ENCODE measurements at regions not wholly inside any gene's neighbourhood (a gene's known extent, or its start where the extent isn't known, plus 50 kb on each side); places are given as distances from the start of the nearest gene placed in this dataset.
"Not testable (repeated sequence)": the region's sequence is repeated elsewhere in the genome, so short reads cannot be mapped to it uniquely, and the experiment has no call there.

DNA sequence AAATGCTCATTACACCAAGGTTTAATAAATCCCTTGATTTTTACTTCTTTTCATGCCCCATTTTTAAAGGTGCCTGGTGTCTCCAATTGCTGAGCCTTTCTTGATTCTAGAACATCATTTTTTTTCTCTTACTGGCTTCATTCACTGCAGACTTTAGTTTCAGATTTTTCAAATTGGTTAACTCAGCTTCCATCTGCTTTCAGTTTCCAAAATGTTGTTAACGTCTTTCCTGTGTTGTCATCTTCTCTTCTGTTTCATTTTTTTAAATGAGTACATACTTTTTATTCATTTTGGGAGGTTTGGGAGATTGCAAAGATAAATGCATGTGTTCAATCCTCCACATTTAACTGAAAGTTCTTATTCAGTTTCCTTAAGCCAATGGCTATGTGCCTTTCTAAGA, 126.4 kb upstream of the CCNG1 start:
- Histone ChIP-seq H3K4ac (ENCODE audit: low read depth, low read length) (no peak overlapping the region), H3K79me2 (ENCODE audit: control insufficient read depth, insufficient read depth, low read length, poor library complexity) (no peaks in the 10 kb centered on the region), H3K4me1 (ENCODE audit: control insufficient read depth in 1 of 2, insufficient read depth in 2 of 2, low read length in 2 of 2) (no peaks in the 10 kb centered on the region), H3K27ac (ENCODE audit: low read depth, low read length) (no peak overlapping the region), H3K79me1 (ENCODE audit: low read length) (no peaks in the 10 kb centered on the region), H3K18ac (ENCODE audit: low read length) (no peak overlapping the region), H4K12ac (ENCODE audit: low read depth, low read length) (no peak overlapping the region), H3K27me3 (ENCODE audit: insufficient read depth, low read length) (no peaks in the 10 kb centered on the region), H4K8ac (ENCODE audit: low read depth, low read length) (no peak overlapping the region), H2AFZ (ENCODE audit: insufficient read depth, low read length, poor library complexity) (no peak overlapping the region), H2BK120ac (ENCODE audit: insufficient read depth, low read length, poor library complexity) (no peak overlapping the region), H3K36me3 (ENCODE audit: control insufficient read depth in 1 of 2, insufficient read depth in 2 of 2, low read length in 2 of 2) (no peaks in the 10 kb centered on the region), H3K4me2 (ENCODE audit: low read length) (no peak overlapping the region), H2BK12ac (ENCODE audit: low read length) (no peak overlapping the region), H2BK5ac (ENCODE audit: low read depth, low read length, poor library complexity) (no peak overlapping the region), H4K91ac (ENCODE audit: low read depth, low read length) (no peak overlapping the region), H3K14ac (ENCODE audit: low read length) (no peak overlapping the region), H3K9me3 (ENCODE audit: insufficient read depth, low read depth, low read length) (no peaks in the 10 kb centered on the region), H3K9ac (ENCODE audit: low read length) (no peak overlapping the region), H2AK5ac (ENCODE audit: low read length) (no peak overlapping the region), H3K4me3 (ENCODE audit: low read depth, low read length) (no peak overlapping the region), H3K23ac (ENCODE audit: low read length) (no peak overlapping the region)
- WGBS (ENCODE audit: extremely low coverage, insufficient coverage, insufficient read length), result no CpG with 5 or more reads among the region's 1 CpG
- DNase-seq, result no peak

DNA sequence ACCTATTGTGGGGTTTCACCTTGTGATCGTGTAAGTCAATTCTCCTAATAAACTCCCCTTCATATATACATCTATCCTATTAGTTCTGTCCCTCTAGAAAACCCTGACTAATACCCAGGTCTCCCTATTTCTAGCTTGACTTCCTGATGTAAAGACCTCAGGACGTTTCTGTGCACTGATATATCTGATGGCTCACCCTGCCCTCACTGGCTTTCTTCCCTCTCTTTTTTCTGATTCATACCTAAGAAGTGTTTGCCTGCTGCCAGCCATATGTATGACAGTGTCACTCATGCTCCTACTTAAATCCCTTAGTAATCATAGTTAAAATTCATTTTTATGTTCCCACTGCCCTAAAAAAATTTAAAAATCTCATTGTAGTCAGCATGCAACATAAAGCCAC, 124.8 kb upstream of the CCNG1 start:
- no peaks in the 10 kb centered on the region for H3K4me1 ChIP-seq (ENCODE audit: control insufficient read depth in 1 of 2, insufficient read depth in 2 of 2, low read length in 2 of 2)
- DNase-seq, result no peak
- no peak overlapping the region for H4K91ac ChIP-seq (ENCODE audit: low read depth, low read length)
- H3K18ac ChIP-seq (ENCODE audit: low read length), result no peak overlapping the region
- H2BK5ac ChIP-seq (ENCODE audit: low read depth, low read length, poor library complexity), result no peak overlapping the region
- no peak overlapping the region for H3K23ac ChIP-seq (ENCODE audit: low read length)
- no peak overlapping the region for H3K4ac ChIP-seq (ENCODE audit: low read depth, low read length)
- H3K9ac ChIP-seq (ENCODE audit: low read length), result no peak overlapping the region
- WGBS (ENCODE audit: extremely low coverage, insufficient coverage, insufficient read length), result no CpG with 5 or more reads among the region's 2 CpGs
- H2BK12ac ChIP-seq (ENCODE audit: low read length), result no peak overlapping the region
- H3K27ac ChIP-seq (ENCODE audit: low read depth, low read length), result no peak overlapping the region
- no peak overlapping the region for H3K14ac ChIP-seq (ENCODE audit: low read length)
- no peaks in the 10 kb centered on the region for H3K27me3 ChIP-seq (ENCODE audit: insufficient read depth, low read length)
- no peaks in the 10 kb centered on the region for H3K79me1 ChIP-seq (ENCODE audit: low read length)
- H3K36me3 ChIP-seq (ENCODE audit: control insufficient read depth in 1 of 2, insufficient read depth in 2 of 2, low read length in 2 of 2), result no peaks in the 10 kb centered on the region
- no peak overlapping the region for H2AK5ac ChIP-seq (ENCODE audit: low read length)
- H2BK120ac ChIP-seq (ENCODE audit: insufficient read depth, low read length, poor library complexity), result no peak overlapping the region
- H4K8ac ChIP-seq (ENCODE audit: low read depth, low read length), result no peak overlapping the region
- H4K12ac ChIP-seq (ENCODE audit: low read depth, low read length), result no peak overlapping the region
- no peaks in the 10 kb centered on the region for H3K79me2 ChIP-seq (ENCODE audit: control insufficient read depth, insufficient read depth, low read length, poor library complexity)
- no peak overlapping the region for H2AFZ ChIP-seq (ENCODE audit: insufficient read depth, low read length, poor library complexity)
- no peak overlapping the region for H3K4me2 ChIP-seq (ENCODE audit: low read length)
- H3K4me3 ChIP-seq (ENCODE audit: low read depth, low read length), result no peak overlapping the region
- no peaks in the 10 kb centered on the region for H3K9me3 ChIP-seq (ENCODE audit: insufficient read depth, low read depth, low read length)

DNA sequence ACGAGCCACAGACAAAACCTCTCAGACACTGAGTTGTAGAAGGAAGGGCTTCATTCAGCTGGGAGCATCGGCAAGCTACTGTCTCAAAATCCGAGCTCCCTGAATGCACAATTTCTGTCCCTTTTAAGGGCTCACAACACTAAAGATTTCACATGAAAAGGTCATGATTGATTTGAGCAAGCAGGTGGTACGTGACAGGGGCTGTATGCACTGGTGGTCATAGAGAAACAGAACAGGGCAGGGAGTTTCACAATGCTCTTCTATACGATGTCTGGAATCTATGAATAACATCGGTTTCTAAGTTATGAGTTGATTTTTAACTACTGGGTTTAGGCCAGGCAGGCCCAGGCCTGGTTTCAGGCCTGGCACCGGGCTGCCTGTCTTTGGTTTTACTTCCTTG, 124.3 kb upstream of the CCNG1 start:
- H3K27me3 ChIP-seq (ENCODE audit: insufficient read depth, low read length); H3K4me3 ChIP-seq (ENCODE audit: low read depth, low read length); H2AK5ac ChIP-seq (ENCODE audit: low read length); H2BK5ac ChIP-seq (ENCODE audit: low read depth, low read length, poor library complexity); H4K12ac ChIP-seq (ENCODE audit: low read depth, low read length); H2BK120ac ChIP-seq (ENCODE audit: insufficient read depth, low read length, poor library complexity); H2BK12ac ChIP-seq (ENCODE audit: low read length); H3K23ac ChIP-seq (ENCODE audit: low read length); H3K79me1 ChIP-seq (ENCODE audit: low read length); H3K79me2 ChIP-seq (ENCODE audit: control insufficient read depth, insufficient read depth, low read length, poor library complexity); H3K9me3 ChIP-seq (ENCODE audit: insufficient read depth, low read depth, low read length); H2AFZ ChIP-seq (ENCODE audit: insufficient read depth, low read length, poor library complexity); H3K4me2 ChIP-seq (ENCODE audit: low read length); H3K9ac ChIP-seq (ENCODE audit: low read length); H4K8ac ChIP-seq (ENCODE audit: low read depth, low read length); H3K27ac ChIP-seq (ENCODE audit: low read depth, low read length); H3K14ac ChIP-seq (ENCODE audit: low read length); H3K4me1 ChIP-seq (ENCODE audit: control insufficient read depth in 1 of 2, insufficient read depth in 2 of 2, low read length in 2 of 2); H3K36me3 ChIP-seq (ENCODE audit: control insufficient read depth in 1 of 2, insufficient read depth in 2 of 2, low read length in 2 of 2); H3K18ac ChIP-seq (ENCODE audit: low read length); H4K91ac ChIP-seq (ENCODE audit: low read depth, low read length); H3K4ac ChIP-seq (ENCODE audit: low read depth, low read length); DNase-seq: not testable (repeated sequence)
- no CpG with 5 or more reads among the region's 7 CpGs for WGBS (ENCODE audit: extremely low coverage, insufficient coverage, insufficient read length)

DNA sequence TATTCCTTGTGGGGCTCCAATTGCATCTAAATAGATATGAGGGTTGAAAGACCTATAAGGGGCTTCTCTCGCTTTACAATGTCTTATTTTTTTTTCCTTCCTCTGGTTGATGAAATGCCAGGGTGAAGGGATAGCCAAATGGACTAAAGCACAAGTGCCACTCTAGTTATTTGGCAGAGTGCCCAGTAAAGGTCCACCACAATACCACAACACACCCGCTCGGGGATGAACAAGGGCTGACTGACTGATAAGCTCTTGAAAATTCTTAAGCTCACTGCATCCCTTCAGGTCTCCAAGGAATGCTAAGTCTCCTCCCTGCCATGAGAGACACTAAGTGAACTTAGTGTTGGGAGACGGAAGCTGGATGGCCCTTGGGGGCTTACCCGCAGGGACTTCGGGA, 121.0 kb upstream of the CCNG1 start:
- H3K36me3 ChIP-seq (ENCODE audit: control insufficient read depth in 1 of 2, insufficient read depth in 2 of 2, low read length in 2 of 2); H3K4ac ChIP-seq (ENCODE audit: low read depth, low read length): not testable (repeated sequence)

More for the DNA sequence above, 121.0 kb upstream of the CCNG1 start:
- WGBS (ENCODE audit: extremely low coverage, insufficient coverage, insufficient read length), result no CpG with 5 or more reads among the region's 6 CpGs
- not testable (repeated sequence) for DNase-seq; H3K23ac ChIP-seq (ENCODE audit: low read length); H3K18ac ChIP-seq (ENCODE audit: low read length); H4K12ac ChIP-seq (ENCODE audit: low read depth, low read length); H3K4me3 ChIP-seq (ENCODE audit: low read depth, low read length); H3K14ac ChIP-seq (ENCODE audit: low read length); H2BK5ac ChIP-seq (ENCODE audit: low read depth, low read length, poor library complexity); H2AFZ ChIP-seq (ENCODE audit: insufficient read depth, low read length, poor library complexity); H3K9me3 ChIP-seq (ENCODE audit: insufficient read depth, low read depth, low read length); H4K8ac ChIP-seq (ENCODE audit: low read depth, low read length); H3K4me1 ChIP-seq (ENCODE audit: control insufficient read depth in 1 of 2, insufficient read depth in 2 of 2, low read length in 2 of 2); H3K79me2 ChIP-seq (ENCODE audit: control insufficient read depth, insufficient read depth, low read length, poor library complexity); H2AK5ac ChIP-seq (ENCODE audit: low read length); H3K27ac ChIP-seq (ENCODE audit: low read depth, low read length); H2BK120ac ChIP-seq (ENCODE audit: insufficient read depth, low read length, poor library complexity); H3K79me1 ChIP-seq (ENCODE audit: low read length); H3K4me2 ChIP-seq (ENCODE audit: low read length); H3K9ac ChIP-seq (ENCODE audit: low read length); H3K27me3 ChIP-seq (ENCODE audit: insufficient read depth, low read length); H4K91ac ChIP-seq (ENCODE audit: low read depth, low read length); H2BK12ac ChIP-seq (ENCODE audit: low read length)
